HepG2 (cell line): ENCODE measurements at regions not wholly inside any gene's neighbourhood (a gene's known extent, or its start where the extent isn't known, plus 50 kb on each side); places are given as distances from the start of the nearest gene placed in this dataset.

Experiments
- ARHGAP35 ChIP-seq: sonication (generic); formaldehyde crosslinking; IDR thresholded peaks from 2 replicates; pipeline ENCODE4 v1.9.0; 2022; ENCODE audit warnings: mild to moderate bottlenecking, inconsistent platforms, moderate library complexity, missing genetic modification reagents, borderline replicate concordance
- CBX2 ChIP-seq, 2 experiments: fragments of 200-600 bp in 1 of 2; sonication (generic); formaldehyde crosslinking in 1 of 2; IDR thresholded peaks; 2 replicates each; pipeline versions ENCODE4 v1.7.0 to v1.8.1; 2018 to 2022; ENCODE audit warnings: low read depth in 2 of 2, low read length in 1 of 2, mild to moderate bottlenecking in 1 of 2, missing genetic modification reagents in 1 of 2
- ZFP1 ChIP-seq: IDR thresholded peaks from 2 replicates; pipeline ENCODE4 v1.6.1; 2016
- ZNF354B ChIP-seq: sonication (generic); formaldehyde crosslinking; IDR thresholded peaks from 2 replicates; pipeline ENCODE4 v1.8.0; 2022; ENCODE audit warnings: mild to moderate bottlenecking, missing genetic modification reagents
- ZNF674 ChIP-seq: sonication (generic); formaldehyde crosslinking; IDR thresholded peaks from 2 replicates; pipeline ENCODE4 v1.5.0; 2020; ENCODE audit warnings: low read depth, mild to moderate bottlenecking, missing genetic modification reagents
- ZSCAN22 ChIP-seq: sonication (generic); formaldehyde crosslinking; IDR thresholded peaks from 2 replicates; pipeline ENCODE4 v1.4.0; 2020; ENCODE audit warnings: mild to moderate bottlenecking, missing genetic modification reagents
- TF ChIP-seq, protein P1 (sequence below): sonication (generic); formaldehyde crosslinking; IDR thresholded peaks from 2 replicates; pipeline ENCODE4 v1.4.0; 2020; ENCODE audit warnings: missing genetic modification reagents
- TF ChIP-seq, protein P2 (sequence below): sonication (generic); formaldehyde crosslinking; IDR thresholded peaks from 2 replicates; pipeline ENCODE4 v1.8.0; 2022; ENCODE audit warnings: low read depth, missing genetic modification reagents
- TF ChIP-seq, protein P3 (sequence below): sonication (generic); formaldehyde crosslinking; IDR thresholded peaks from 2 replicates; pipeline ENCODE4 v1.5.0; 2020; ENCODE audit warnings: mild to moderate bottlenecking, missing genetic modification reagents, moderate library complexity
- TF ChIP-seq, protein P4 (sequence below): sonication (generic); formaldehyde crosslinking; IDR thresholded peaks from 2 replicates; pipeline ENCODE4 v1.4.0; 2020; ENCODE audit warnings: low read depth, missing genetic modification reagents

DNA sequence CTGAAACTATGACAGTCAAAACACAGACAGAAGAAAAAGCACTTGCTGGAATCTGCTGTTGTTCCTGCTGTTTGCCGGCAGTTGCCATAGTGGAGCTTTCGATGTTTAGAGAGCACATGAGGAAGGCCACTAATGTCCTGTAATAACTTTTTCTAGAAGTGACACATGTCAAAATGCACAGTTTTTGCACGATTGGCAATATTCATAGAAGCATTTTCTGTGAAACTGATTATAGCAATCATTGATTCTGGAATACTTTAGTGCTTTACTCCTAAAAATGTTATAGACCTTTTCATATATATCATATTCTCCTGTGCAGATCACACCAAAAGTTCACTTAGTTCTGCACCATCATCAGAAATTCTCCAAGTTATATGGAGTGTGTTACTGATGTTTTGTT lies 407.0 kb upstream of the SOX9 start:
- TF ChIP-seq CBX2 (IDR thresholded peaks at IDR 0.05; ENCODE audit: low read depth, low read length) (no peak), CBX2 (CRISPR knock-in tag; IDR thresholded peaks at IDR 0.05; ENCODE audit: low read depth) (no peak), ARHGAP35 (CRISPR knock-in tag) (no peak), ZSCAN22 (CRISPR knock-in tag) (no peak), ZNF354B (CRISPR knock-in tag) (no peak), ZNF674 (no peak), ZFP1 (CRISPR knock-in tag) (no peak)
- TF ChIP-seq, protein P1, sequence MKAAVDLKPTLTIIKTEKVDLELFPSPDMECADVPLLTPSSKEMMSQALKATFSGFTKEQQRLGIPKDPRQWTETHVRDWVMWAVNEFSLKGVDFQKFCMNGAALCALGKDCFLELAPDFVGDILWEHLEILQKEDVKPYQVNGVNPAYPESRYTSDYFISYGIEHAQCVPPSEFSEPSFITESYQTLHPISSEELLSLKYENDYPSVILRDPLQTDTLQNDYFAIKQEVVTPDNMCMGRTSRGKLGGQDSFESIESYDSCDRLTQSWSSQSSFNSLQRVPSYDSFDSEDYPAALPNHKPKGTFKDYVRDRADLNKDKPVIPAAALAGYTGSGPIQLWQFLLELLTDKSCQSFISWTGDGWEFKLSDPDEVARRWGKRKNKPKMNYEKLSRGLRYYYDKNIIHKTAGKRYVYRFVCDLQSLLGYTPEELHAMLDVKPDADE (CRISPR knock-in tag), result no peak
- TF ChIP-seq, protein P2, sequence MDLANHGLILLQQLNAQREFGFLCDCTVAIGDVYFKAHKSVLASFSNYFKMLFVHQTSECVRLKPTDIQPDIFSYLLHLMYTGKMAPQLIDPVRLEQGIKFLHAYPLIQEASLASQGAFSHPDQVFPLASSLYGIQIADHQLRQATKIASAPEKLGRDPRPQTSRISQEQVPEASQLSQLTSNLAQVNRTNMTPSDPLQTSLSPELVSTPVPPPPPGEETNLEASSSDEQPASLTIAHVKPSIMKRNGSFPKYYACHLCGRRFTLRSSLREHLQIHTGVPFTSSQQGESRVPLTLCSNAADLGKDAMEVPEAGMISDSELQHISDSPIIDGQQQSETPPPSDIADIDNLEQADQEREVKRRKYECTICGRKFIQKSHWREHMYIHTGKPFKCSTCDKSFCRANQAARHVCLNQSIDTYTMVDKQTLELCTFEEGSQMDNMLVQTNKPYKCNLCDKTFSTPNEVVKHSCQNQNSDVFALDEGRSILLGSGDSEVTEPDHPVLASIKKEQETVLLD (CRISPR knock-in tag), result no peak
- TF ChIP-seq, protein P3, sequence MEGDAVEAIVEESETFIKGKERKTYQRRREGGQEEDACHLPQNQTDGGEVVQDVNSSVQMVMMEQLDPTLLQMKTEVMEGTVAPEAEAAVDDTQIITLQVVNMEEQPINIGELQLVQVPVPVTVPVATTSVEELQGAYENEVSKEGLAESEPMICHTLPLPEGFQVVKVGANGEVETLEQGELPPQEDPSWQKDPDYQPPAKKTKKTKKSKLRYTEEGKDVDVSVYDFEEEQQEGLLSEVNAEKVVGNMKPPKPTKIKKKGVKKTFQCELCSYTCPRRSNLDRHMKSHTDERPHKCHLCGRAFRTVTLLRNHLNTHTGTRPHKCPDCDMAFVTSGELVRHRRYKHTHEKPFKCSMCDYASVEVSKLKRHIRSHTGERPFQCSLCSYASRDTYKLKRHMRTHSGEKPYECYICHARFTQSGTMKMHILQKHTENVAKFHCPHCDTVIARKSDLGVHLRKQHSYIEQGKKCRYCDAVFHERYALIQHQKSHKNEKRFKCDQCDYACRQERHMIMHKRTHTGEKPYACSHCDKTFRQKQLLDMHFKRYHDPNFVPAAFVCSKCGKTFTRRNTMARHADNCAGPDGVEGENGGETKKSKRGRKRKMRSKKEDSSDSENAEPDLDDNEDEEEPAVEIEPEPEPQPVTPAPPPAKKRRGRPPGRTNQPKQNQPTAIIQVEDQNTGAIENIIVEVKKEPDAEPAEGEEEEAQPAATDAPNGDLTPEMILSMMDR (CRISPR knock-in tag), result no peak
- TF ChIP-seq, protein P4, sequence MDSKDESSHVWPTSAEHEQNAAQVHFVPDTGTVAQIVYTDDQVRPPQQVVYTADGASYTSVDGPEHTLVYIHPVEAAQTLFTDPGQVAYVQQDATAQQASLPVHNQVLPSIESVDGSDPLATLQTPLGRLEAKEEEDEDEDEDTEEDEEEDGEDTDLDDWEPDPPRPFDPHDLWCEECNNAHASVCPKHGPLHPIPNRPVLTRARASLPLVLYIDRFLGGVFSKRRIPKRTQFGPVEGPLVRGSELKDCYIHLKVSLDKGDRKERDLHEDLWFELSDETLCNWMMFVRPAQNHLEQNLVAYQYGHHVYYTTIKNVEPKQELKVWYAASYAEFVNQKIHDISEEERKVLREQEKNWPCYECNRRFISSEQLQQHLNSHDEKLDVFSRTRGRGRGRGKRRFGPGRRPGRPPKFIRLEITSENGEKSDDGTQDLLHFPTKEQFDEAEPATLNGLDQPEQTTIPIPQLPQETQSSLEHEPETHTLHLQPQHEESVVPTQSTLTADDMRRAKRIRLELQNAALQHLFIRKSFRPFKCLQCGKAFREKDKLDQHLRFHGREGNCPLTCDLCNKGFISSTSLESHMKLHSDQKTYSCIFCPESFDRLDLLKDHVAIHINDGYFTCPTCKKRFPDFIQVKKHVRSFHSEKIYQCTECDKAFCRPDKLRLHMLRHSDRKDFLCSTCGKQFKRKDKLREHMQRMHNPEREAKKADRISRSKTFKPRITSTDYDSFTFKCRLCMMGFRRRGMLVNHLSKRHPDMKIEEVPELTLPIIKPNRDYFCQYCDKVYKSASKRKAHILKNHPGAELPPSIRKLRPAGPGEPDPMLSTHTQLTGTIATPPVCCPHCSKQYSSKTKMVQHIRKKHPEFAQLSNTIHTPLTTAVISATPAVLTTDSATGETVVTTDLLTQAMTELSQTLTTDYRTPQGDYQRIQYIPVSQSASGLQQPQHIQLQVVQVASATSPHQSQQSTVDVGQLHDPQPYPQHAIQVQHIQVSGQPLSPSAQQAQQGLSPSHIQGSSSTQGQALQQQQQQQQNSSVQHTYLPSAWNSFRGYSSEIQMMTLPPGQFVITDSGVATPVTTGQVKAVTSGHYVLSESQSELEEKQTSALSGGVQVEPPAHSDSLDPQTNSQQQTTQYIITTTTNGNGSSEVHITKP, result no peak
